ENCODE measurements at regions not wholly inside any gene's neighbourhood (a gene's known extent, or its start where the extent isn't known, plus 50 kb on each side); places are given as distances from the start of the nearest gene placed in this dataset.

- ChIA-PET CTCF (no interaction called here), POLR2A (no interaction called here)
- TF ChIP-seq CTCF (IDR thresholded peaks at IDR 0.05; ENCODE audit: insufficient read depth, low read depth, low read length) = no peak
Observed at GRCh38 chr13:111994578-111994977, 72.4 kb upstream of the SOX1 start.

GRCh38 chr13:111999352-111999751, 67.6 kb upstream of the SOX1 start:
- POLR2A ChIA-PET = no interaction called here
- H3K36me3 ChIP-seq (ENCODE audit: control insufficient read depth, insufficient read depth, low read length) = no peaks in the 10 kb centered on the region
- H3K27me3 ChIP-seq (ENCODE audit: control insufficient read depth, insufficient read depth, low read length) = no peaks in the 10 kb centered on the region
- no peak for TF ChIP-seq CTCF (IDR thresholded peaks at IDR 0.05; ENCODE audit: insufficient read depth, low read depth, low read length)
- no peak overlapping the region for H3K4me3 ChIP-seq (ENCODE audit: low read depth, low read length)
- no peak for DNase-seq (ENCODE audit: low read depth)
- CTCF ChIA-PET = no interaction called here

More at GRCh38 chr13:111994578-111994977, 72.4 kb upstream of the SOX1 start:
- DNase-seq (ENCODE audit: low read depth) = no peak
- Histone ChIP-seq H3K4me3 (ENCODE audit: low read depth, low read length) (no peak overlapping the region), H3K27me3 (ENCODE audit: control insufficient read depth, insufficient read depth, low read length) (no peaks in the 10 kb centered on the region), H3K36me3 (ENCODE audit: control insufficient read depth, insufficient read depth, low read length) (no peaks in the 10 kb centered on the region)

- Histone ChIP-seq H3K4me3 (ENCODE audit: low read depth, low read length) (no peak overlapping the region), H3K27me3 (ENCODE audit: control insufficient read depth, insufficient read depth, low read length) (no peaks in the 10 kb centered on the region), H3K36me3 (ENCODE audit: control insufficient read depth, insufficient read depth, low read length) (no peaks in the 10 kb centered on the region)
- TF ChIP-seq CTCF (IDR thresholded peaks at IDR 0.05; ENCODE audit: insufficient read depth, low read depth, low read length) = no peak
- POLR2A ChIA-PET = no interaction called here
- CTCF ChIA-PET = no interaction called here
- DNase-seq (ENCODE audit: low read depth) = no peak
Observed at GRCh38 chr13:112000888-112001287, 66.1 kb upstream of the SOX1 start.

GRCh38 chr13:112001571-112001970, 65.4 kb upstream of the SOX1 start:
- DNase-seq (ENCODE audit: low read depth) = no peak
- no peaks in the 10 kb centered on the region for H3K36me3 ChIP-seq (ENCODE audit: control insufficient read depth, insufficient read depth, low read length)
- no peak overlapping the region for H3K4me3 ChIP-seq (ENCODE audit: low read depth, low read length)
- CTCF ChIA-PET = no interaction called here
- POLR2A ChIA-PET = no interaction called here
- no peak for TF ChIP-seq CTCF (IDR thresholded peaks at IDR 0.05; ENCODE audit: insufficient read depth, low read depth, low read length)
- no peaks in the 10 kb centered on the region for H3K27me3 ChIP-seq (ENCODE audit: control insufficient read depth, insufficient read depth, low read length)

GRCh38 chr13:112003396-112003795, 63.6 kb upstream of the SOX1 start:
- ChIA-PET POLR2A (no interaction called here), CTCF (no interaction called here)
- TF ChIP-seq CTCF (IDR thresholded peaks at IDR 0.05; ENCODE audit: insufficient read depth, low read depth, low read length) = no peak
- no peak for DNase-seq (ENCODE audit: low read depth)
- no peaks in the 10 kb centered on the region for H3K27me3 ChIP-seq (ENCODE audit: control insufficient read depth, insufficient read depth, low read length)
- no peak overlapping the region for H3K4me3 ChIP-seq (ENCODE audit: low read depth, low read length)
- H3K36me3 ChIP-seq (ENCODE audit: control insufficient read depth, insufficient read depth, low read length) = no peaks in the 10 kb centered on the region

All from BJ (cell line).